HEK293 (cell line): ENCODE measurements at regions not wholly inside any gene's neighbourhood (a gene's known extent, or its start where the extent isn't known, plus 50 kb on each side); places are given as distances from the start of the nearest gene placed in this dataset.

ENCODE experiments used
- CTCF ChIA-PET: fragments of 350-600 bp; formaldehyde crosslinking; extraction: SDS; loops from one replicate; lab custom pipeline; 2021; ENCODE audit warnings: antibody characterized with exemption; lab: Yijun Ruan, JAX
- POLR2A ChIA-PET: fragments of 300-600 bp; formaldehyde crosslinking; extraction: SDS; loops from one replicate; lab custom pipeline; 2020; ENCODE audit warnings: antibody characterized with exemption, inconsistent platforms; lab: Yijun Ruan, JAX
- H3K27ac ChIP-seq: fragments of 200-500 bp; sonication (Bioruptor generic); 2 replicates; pipeline ENCODE4 v1.5.1; 2014; ENCODE audit warnings: low read depth, low read length, control low read depth, inconsistent platforms; ENCODE audit errors: extremely low read depth
- H3K36me3 ChIP-seq, 2 experiments: fragments of 200-500 bp in 1 of 2; sonication (Bioruptor generic) in 1 of 2; 1 replicate in 1 of 2; 2 replicates in 1 of 2; pipeline ENCODE4 v1.5.1; 2014 to 2017; ENCODE audit warnings: inconsistent platforms in 2 of 2, low read length in 2 of 2; ENCODE audit not compliant: control insufficient read depth in 2 of 2, insufficient read depth in 1 of 2
- H3K4me1 ChIP-seq: fragments of 200-500 bp; sonication (Bioruptor generic); 2 replicates; pipeline ENCODE4 v1.5.1; 2014; ENCODE audit warnings: mild to moderate bottlenecking, low read length, inconsistent platforms; ENCODE audit not compliant: control insufficient read depth, insufficient read depth
- H3K4me3 ChIP-seq: 2 replicates; pipeline ENCODE4 v1.5.1; 2011; ENCODE audit warnings: low read depth, mild to moderate bottlenecking, control low read depth, low read length, moderate library complexity
- H3K9me3 ChIP-seq: fragments of 200-500 bp; sonication (Bioruptor generic); 2 replicates; pipeline ENCODE4 v1.5.1; 2014; ENCODE audit warnings: low read depth, low read length, inconsistent platforms; ENCODE audit not compliant: control insufficient read depth, insufficient read depth
- ZBTB1 ChIP-seq: fragments of 450-650 bp; formaldehyde crosslinking; IDR thresholded peaks from 2 replicates; pipeline ENCODE4 v1.5.1; 2016; ENCODE audit warnings: missing biosample characterization, missing genetic modification characterization
- ZFP41 ChIP-seq: fragments of 450-650 bp; formaldehyde crosslinking; IDR thresholded peaks from 2 replicates; pipeline ENCODE4 v1.5.1; 2016; ENCODE audit warnings: missing biosample characterization, missing genetic modification characterization, borderline replicate concordance
- ZIC2 ChIP-seq: fragments of 450-650 bp; formaldehyde crosslinking; IDR thresholded peaks from 2 replicates; pipeline ENCODE4 v1.5.1; 2016; ENCODE audit warnings: missing biosample characterization, missing genetic modification characterization
- ZNF157 ChIP-seq: fragments of 450-650 bp; formaldehyde crosslinking; IDR thresholded peaks from 2 replicates; pipeline ENCODE4 v1.5.1; 2016; ENCODE audit warnings: missing biosample characterization, missing genetic modification characterization
- ZNF19 ChIP-seq: fragments of 450-650 bp; formaldehyde crosslinking; IDR thresholded peaks from 2 replicates; pipeline ENCODE4; 2016; ENCODE audit warnings: missing biosample characterization, missing genetic modification characterization, low read depth
- ZNF202 ChIP-seq: fragments of 450-650 bp; formaldehyde crosslinking; IDR thresholded peaks from 2 replicates; pipeline ENCODE4 v1.5.1; 2016; ENCODE audit warnings: missing biosample characterization, missing genetic modification characterization, borderline replicate concordance
- ZNF239 ChIP-seq: fragments of 450-650 bp; formaldehyde crosslinking; IDR thresholded peaks from 2 replicates; pipeline ENCODE4 v1.5.1; 2016; ENCODE audit warnings: missing biosample characterization, missing genetic modification characterization
- ZNF248 ChIP-seq: fragments of 450-650 bp; formaldehyde crosslinking; IDR thresholded peaks from 2 replicates; pipeline ENCODE4 v1.5.1; 2017; ENCODE audit warnings: missing biosample characterization, missing genetic modification characterization
- ZNF354C ChIP-seq: fragments of 450-650 bp; formaldehyde crosslinking; IDR thresholded peaks from 2 replicates; pipeline ENCODE4 v1.5.1; 2016; ENCODE audit warnings: missing biosample characterization, missing genetic modification characterization, low read depth, borderline replicate concordance
- ZNF423 ChIP-seq: fragments of 450-650 bp; formaldehyde crosslinking; IDR thresholded peaks from 2 replicates; pipeline ENCODE4 v1.5.1; 2016; ENCODE audit warnings: missing biosample characterization, missing genetic modification characterization
- ZNF501 ChIP-seq: fragments of 450-650 bp; formaldehyde crosslinking; IDR thresholded peaks from 2 replicates; pipeline ENCODE4 v1.5.1; 2016; ENCODE audit warnings: missing biosample characterization, missing genetic modification characterization
- ZNF530 ChIP-seq: fragments of 450-650 bp; formaldehyde crosslinking; IDR thresholded peaks from 2 replicates; pipeline ENCODE4 v1.5.1; 2016; ENCODE audit warnings: low read depth, missing biosample characterization, missing genetic modification characterization
- ZNF544 ChIP-seq: fragments of 450-650 bp; formaldehyde crosslinking; IDR thresholded peaks from 2 replicates; pipeline ENCODE4 v1.5.0; 2017; ENCODE audit warnings: missing biosample characterization, missing genetic modification characterization
- ZNF561 ChIP-seq: fragments of 450-650 bp; IDR thresholded peaks from 2 replicates; pipeline ENCODE4 v1.5.1; 2018; ENCODE audit warnings: missing biosample characterization, missing genetic modification characterization, borderline replicate concordance
- ZNF629 ChIP-seq: fragments of 450-650 bp; formaldehyde crosslinking; IDR thresholded peaks from 2 replicates; pipeline ENCODE4 v1.5.1; 2017; ENCODE audit warnings: missing biosample characterization, missing genetic modification characterization
- ZNF777 ChIP-seq: fragments of 450-650 bp; formaldehyde crosslinking; IDR thresholded peaks from 2 replicates; pipeline ENCODE4 v1.5.1; 2017; ENCODE audit warnings: missing biosample characterization, missing genetic modification characterization, borderline replicate concordance
- ZNF843 ChIP-seq: fragments of 450-650 bp; formaldehyde crosslinking; IDR thresholded peaks from 2 replicates; pipeline ENCODE4 v1.5.1; 2016; ENCODE audit warnings: missing biosample characterization, missing genetic modification characterization
- ZSCAN16 ChIP-seq: fragments of 450-650 bp; formaldehyde crosslinking; IDR thresholded peaks from 2 replicates; pipeline ENCODE4 v1.5.1; 2016; ENCODE audit warnings: missing biosample characterization, missing genetic modification characterization
- ZSCAN30 ChIP-seq: fragments of 450-650 bp; IDR thresholded peaks from 2 replicates; pipeline ENCODE4 v1.5.1; 2018; ENCODE audit warnings: missing biosample characterization, mild to moderate bottlenecking, missing genetic modification characterization, moderate library complexity
- TF ChIP-seq, protein P1 (sequence below): fragments of 450-650 bp; formaldehyde crosslinking; conservative IDR thresholded peaks from 2 replicates; pipeline ENCODE4 v1.5.1; 2016; ENCODE audit warnings: low read depth, missing biosample characterization, missing genetic modification characterization
- TF ChIP-seq, protein P2 (sequence below): fragments of 450-650 bp; formaldehyde crosslinking; IDR thresholded peaks from 2 replicates; pipeline ENCODE4; 2016; ENCODE audit warnings: missing biosample characterization, missing genetic modification characterization
- TF ChIP-seq, protein P3 (sequence below): fragments of 450-650 bp; formaldehyde crosslinking; IDR thresholded peaks from 2 replicates; pipeline ENCODE4 v1.5.1; 2016; ENCODE audit warnings: missing biosample characterization, missing genetic modification characterization
- TF ChIP-seq, protein P4 (sequence below): fragments of 450-650 bp; formaldehyde crosslinking; IDR thresholded peaks from 2 replicates; pipeline ENCODE4 v1.5.1; 2016; ENCODE audit warnings: missing biosample characterization, missing genetic modification characterization

DNA sequence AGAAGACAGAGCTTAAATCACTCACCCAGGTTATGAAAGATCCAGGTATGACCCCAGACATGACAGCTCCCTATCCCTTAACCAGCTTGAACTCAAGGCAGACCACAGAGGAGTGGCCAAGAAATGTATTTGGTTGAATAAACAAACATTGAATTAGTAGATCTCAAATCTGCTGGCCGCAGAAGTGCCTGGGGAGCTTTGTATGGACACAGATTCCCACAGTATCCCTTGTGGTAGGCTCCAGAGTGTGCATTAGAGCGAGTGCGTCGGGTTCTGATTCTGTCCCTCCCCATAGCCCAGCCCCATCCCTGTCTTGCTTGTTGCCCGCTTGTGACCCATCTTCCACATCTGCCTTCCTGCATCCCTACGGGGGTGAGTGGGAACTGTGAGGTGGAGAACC, 118.8 kb upstream of the FOXF1 start (continued):
- TF ChIP-seq, protein P1, sequence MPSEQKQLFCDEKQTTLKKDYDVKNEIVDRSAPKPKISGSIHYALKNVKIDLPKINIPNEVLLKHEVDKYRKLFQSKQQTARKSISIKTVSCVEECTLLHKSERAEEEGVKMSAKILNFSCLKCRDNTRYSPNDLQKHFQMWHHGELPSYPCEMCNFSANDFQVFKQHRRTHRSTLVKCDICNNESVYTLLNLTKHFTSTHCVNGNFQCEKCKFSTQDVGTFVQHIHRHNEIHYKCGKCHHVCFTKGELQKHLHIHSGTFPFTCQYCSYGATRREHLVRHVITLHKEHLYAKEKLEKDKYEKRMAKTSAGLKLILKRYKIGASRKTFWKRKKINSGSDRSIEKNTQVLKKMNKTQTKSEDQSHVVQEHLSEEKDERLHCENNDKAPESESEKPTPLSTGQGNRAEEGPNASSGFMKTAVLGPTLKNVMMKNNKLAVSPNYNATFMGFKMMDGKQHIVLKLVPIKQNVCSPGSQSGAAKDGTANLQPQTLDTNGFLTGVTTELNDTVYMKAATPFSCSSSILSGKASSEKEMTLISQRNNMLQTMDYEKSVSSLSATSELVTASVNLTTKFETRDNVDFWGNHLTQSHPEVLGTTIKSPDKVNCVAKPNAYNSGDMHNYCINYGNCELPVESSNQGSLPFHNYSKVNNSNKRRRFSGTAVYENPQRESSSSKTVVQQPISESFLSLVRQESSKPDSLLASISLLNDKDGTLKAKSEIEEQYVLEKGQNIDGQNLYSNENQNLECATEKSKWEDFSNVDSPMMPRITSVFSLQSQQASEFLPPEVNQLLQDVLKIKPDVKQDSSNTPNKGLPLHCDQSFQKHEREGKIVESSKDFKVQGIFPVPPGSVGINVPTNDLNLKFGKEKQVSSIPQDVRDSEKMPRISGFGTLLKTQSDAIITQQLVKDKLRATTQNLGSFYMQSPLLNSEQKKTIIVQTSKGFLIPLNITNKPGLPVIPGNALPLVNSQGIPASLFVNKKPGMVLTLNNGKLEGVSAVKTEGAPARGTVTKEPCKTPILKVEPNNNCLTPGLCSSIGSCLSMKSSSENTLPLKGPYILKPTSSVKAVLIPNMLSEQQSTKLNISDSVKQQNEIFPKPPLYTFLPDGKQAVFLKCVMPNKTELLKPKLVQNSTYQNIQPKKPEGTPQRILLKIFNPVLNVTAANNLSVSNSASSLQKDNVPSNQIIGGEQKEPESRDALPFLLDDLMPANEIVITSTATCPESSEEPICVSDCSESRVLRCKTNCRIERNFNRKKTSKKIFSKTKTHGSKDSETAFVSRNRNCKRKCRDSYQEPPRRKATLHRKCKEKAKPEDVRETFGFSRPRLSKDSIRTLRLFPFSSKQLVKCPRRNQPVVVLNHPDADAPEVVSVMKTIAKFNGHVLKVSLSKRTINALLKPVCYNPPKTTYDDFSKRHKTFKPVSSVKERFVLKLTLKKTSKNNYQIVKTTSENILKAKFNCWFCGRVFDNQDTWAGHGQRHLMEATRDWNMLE (tag by site-specific recombination): no peak
- TF ChIP-seq ZNF248: no peak
- no peak for TF ChIP-seq ZNF501 (tag by site-specific recombination)
- no peak for TF ChIP-seq ZSCAN30
- TF ChIP-seq ZNF530: no peak
- TF ChIP-seq, protein P2, sequence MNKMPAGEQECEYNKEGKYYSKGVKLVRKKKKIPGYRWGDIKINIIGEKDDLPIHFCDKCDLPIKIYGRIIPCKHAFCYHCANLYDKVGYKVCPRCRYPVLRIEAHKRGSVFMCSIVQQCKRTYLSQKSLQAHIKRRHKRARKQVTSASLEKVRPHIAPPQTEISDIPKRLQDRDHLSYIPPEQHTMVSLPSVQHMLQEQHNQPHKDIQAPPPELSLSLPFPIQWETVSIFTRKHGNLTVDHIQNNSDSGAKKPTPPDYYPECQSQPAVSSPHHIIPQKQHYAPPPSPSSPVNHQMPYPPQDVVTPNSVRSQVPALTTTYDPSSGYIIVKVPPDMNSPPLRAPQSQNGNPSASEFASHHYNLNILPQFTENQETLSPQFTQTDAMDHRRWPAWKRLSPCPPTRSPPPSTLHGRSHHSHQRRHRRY (tag by site-specific recombination): no peak
- no peak for TF ChIP-seq ZNF157
- no peak for TF ChIP-seq ZNF423 (tag by site-specific recombination)

DNA sequence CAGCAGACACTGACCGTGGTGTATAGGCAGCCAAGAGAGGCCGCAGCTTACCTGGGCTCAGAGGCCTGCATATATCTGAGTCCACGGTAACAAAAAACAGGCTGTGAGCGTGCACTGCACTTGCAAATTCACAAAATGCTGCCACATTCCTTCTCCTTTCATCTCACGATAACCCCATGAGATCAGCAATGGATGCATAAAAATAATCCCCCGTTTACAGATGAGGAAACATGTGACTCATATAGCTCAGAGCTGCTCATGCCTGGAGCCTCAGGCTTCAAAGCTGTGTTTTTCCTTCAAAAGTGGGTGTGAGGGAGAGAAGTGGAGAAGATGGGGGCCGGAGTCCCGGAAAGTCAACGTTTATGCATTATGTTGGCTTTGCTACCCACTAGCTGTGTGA, 118.3 kb upstream of the FOXF1 start:
- POLR2A ChIA-PET: interaction anchor here (0.6 kb wide), 1 partner anchor 30 kb away, joined by 5 read pairs; no protein-coding TSS in a partner anchor
- H3K4me1 ChIP-seq: no peaks in the 10 kb centered on the region
- no peak overlapping the region for H3K27ac ChIP-seq
- H3K36me3 ChIP-seq: no peaks in the 10 kb centered on the region
- no peak overlapping the region for H3K4me3 ChIP-seq
- CTCF ChIA-PET: interaction anchor here (0.6 to 1.6 kb wide), 5 partner anchors 9 to 139 kb away, joined by 3 to 7 read pairs (median 3); no protein-coding TSS in a partner anchor
- H3K9me3 ChIP-seq: no peaks in the 10 kb centered on the region
- TF ChIP-seq ZBTB1 (no peak), ZNF561 (tag by site-specific recombination) (no peak), ZNF843 (no peak), ZNF157 (no peak), ZNF354C (tag by site-specific recombination) (no peak), ZNF629 (tag by site-specific recombination) (no peak), ZNF544 (tag by site-specific recombination) (no peak), ZIC2 (tag by site-specific recombination) (no peak), ZNF777 (tag by site-specific recombination) (no peak), ZNF239 (tag by site-specific recombination) (no peak), ZNF19 (tag by site-specific recombination) (no peak), ZNF202 (no peak), ZSCAN16 (tag by site-specific recombination) (no peak), ZFP41 (tag by site-specific recombination) (no peak)
- TF ChIP-seq, protein P3, sequence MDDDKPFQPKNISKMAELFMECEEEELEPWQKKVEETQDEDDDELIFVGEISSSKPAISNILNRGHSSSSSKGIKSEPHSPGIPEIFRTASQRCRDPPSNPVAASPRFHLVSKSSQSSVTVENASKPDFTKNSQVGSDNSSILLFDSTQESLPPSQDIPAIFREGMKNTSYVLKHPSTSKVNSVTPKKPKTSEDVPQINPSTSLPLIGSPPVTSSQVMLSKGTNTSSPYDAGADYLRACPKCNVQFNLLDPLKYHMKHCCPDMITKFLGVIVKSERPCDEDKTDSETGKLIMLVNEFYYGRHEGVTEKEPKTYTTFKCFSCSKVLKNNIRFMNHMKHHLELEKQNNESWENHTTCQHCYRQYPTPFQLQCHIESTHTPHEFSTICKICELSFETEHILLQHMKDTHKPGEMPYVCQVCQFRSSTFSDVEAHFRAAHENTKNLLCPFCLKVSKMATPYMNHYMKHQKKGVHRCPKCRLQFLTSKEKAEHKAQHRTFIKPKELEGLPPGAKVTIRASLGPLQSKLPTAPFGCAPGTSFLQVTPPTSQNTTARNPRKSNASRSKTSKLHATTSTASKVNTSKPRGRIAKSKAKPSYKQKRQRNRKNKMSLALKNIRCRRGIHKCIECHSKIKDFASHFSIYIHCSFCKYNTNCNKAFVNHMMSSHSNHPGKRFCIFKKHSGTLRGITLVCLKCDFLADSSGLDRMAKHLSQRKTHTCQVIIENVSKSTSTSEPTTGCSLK (tag by site-specific recombination): no peak
- TF ChIP-seq, protein P4, sequence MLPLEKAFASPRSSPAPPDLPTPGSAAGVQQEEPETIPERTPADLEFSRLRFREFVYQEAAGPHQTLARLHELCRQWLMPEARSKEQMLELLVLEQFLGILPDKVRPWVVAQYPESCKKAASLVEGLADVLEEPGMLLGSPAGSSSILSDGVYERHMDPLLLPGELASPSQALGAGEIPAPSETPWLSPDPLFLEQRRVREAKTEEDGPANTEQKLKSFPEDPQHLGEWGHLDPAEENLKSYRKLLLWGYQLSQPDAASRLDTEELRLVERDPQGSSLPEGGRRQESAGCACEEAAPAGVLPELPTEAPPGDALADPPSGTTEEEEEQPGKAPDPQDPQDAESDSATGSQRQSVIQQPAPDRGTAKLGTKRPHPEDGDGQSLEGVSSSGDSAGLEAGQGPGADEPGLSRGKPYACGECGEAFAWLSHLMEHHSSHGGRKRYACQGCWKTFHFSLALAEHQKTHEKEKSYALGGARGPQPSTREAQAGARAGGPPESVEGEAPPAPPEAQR: no peak
